NCI-H526 treated with DMSO at 0.1 percent for 48 hours (cell line): ENCODE measurements at regions not wholly inside any gene's neighbourhood (a gene's known extent, or its start where the extent isn't known, plus 50 kb on each side); places are given as distances from the start of the nearest gene placed in this dataset.
"Not testable (repeated sequence)": the region's sequence is repeated elsewhere in the genome, so short reads cannot be mapped to it uniquely, and the experiment has no call there.

Experiments
- DNase-seq: peaks from one replicate; lab custom pipeline; 2025; lab: John Stamatoyannopoulos, UW

DNA sequence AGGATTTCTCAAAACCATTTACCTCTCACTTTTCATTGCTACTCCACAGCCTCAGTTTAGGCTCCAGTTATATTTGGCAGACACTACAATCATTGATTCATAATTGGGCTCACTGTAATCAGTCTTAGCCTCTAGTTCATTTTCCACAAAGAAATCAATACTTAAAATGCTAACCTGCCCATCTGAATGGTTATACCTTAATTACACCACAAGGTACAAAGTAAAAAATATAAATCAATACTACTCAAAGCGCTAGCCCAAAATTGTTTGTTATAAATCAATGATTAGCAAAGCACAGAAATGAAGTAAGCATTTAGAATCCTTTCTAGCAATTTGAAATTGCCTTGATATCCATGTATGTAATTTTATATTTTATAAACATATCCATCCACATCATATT, 222.6 kb upstream of the NDST3 start:
- no peak for DNase-seq

- no peak for DNase-seq
These were observed 219.7 kb upstream of the NDST3 start for GRCh38 chr4:117814277-117815246.

DNA sequence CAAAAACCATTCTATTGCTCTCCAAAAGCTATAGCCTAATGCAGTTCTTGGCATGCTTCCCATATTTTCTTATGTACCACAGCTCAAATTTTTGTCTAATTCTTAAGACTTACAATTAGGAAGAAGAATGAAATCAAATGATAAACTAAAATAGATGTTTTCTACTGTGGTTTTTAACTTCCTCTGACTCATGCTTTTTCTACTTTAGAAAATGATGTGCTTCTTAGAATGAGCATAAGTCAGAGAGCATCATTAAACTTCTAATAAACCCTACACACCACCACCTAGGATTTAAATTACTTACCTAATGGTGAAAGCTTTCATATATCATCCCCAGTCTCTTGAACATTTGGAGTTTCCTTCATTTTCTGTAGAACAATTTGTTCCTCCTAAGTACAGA, 217.0 kb upstream of the NDST3 start:
- DNase-seq, result no peak

- no peak for DNase-seq
These were observed 212.5 kb upstream of the NDST3 start for GRCh38 chr4:117821834-117822233.

DNA sequence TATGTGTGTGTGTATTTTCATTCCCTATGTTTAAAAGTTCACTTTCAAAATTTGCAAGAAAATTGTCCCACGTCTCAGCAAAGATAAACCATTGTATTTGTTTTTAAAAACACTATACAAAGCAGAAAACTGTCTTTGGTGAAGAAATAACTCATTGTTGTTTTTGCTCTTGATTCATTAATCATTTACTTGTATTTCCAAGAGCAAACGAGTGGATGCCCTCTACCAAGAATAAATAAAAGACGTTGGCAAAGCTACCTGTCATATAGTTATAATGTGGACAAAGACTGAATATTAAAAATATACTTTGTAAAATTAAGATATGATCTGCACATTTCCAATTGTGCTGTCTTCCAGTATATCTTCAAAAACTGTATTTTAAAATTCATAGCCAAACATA, 210.9 kb upstream of the NDST3 start:
- no peak for DNase-seq

DNA sequence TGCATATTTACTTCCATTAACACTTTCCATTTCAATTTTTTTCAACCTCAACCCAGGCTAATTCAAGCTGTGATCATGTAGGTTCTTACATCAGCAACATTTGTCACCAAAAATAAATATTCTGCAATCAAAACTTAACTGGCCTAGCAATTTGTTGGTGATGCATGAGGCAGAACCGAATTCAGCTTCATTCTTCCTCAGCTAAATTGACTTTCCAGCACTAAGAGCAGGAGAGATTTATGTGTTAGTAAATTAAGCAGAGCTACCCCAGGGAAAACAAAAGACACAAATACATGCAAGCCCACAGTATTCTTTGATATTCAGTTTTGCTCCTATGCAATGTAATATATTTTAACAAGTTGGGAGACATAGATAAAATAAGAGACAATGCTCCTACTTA, 208.7 kb upstream of the NDST3 start:
- no peak for DNase-seq

DNA sequence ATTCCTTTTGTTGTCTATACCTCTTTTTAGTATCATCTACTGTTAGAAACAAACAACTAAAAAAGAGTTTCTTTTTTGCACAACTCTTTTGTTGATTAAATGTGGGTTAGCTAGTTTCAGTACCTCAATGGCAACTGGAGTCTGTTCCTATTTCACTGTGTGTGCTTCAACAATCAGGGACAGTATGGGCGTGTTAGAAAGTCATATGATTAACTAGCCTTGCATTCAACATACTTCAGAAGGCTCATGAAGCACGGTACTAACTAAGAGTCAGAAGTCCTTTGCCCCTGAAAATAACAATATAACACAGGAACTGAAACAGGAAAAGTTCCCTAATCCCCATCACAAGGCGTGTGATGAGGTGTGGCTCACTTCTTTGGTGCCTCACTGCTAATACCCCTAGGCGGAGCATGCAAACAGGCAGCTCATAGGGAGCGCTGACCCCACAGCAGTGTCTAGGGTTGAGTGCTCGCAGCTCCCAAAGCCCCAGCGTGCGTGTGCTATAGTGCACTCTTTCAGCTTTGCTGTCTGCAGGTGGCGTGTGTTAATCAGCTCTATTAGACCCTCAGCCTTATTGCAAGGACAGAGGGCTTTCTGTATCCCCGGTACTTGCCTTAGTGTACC, 203.1 kb upstream of the NDST3 start:
- DNase-seq, result no peak

DNA sequence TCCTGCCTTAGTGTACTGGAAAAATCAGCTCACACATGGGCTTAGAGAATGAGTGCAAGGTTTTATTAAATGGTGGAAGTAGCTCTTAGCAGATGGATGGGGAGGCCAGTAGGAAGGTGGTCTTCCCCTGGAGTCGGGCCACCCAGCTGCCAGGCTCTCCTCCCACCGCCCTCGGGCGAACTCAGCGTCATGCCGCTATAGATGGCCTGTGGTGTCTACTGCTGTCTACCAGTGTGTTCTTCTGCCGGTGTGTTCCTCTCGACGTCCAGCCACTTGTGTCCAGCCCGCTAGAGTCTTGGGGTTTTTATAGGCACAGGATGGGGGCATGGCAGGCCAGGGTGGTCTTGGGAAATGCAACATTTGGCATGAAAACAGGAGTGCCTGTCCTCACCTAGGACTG, 198.7 kb upstream of the NDST3 start:
- DNase-seq, result no peak

DNA sequence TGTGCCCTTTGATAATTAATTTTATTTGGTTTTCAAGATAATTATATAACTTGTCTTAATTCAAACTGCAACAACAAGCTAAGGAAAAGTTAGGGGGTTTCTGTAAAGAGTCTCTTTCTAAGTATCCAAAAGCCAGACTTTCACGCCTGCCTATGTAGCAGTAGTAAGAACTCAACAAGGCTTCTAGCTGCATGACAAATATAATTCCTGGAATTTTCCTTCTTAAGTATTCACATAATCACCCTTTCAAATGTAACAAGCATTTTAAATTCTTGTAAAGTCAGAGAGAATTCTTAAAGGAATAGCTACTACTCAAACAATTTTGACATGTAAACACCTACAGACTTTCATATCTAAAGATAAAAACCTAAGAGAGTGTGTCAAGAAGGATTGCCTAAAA, 189.7 kb upstream of the NDST3 start:
- DNase-seq, result no peak

DNA sequence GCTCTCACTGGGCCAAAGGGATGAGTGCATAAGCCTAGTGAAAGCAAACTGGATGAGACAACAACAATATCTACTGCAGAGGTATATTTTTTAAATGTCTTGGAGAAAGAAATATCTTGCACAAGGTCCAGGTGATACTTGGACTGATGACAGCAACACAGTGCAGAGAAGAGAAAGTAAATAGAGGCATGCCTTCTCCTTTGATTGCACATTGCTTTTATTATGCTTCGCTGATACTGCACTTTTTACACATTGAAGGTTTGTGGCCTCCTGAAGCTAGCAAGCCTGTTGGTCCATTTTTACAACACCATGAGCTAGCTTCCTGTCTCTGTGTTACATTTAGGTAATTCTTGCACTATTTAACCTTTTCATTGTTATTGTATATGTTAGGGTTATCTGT, 189.0 kb upstream of the NDST3 start:
- DNase-seq, result no peak

GRCh38 chr4:117847849-117848248, 186.4 kb upstream of the NDST3 start:
- DNase-seq, result no peak

GRCh38 chr4:117868201-117868600, 166.1 kb upstream of the NDST3 start:
- DNase-seq, result no peak

DNA sequence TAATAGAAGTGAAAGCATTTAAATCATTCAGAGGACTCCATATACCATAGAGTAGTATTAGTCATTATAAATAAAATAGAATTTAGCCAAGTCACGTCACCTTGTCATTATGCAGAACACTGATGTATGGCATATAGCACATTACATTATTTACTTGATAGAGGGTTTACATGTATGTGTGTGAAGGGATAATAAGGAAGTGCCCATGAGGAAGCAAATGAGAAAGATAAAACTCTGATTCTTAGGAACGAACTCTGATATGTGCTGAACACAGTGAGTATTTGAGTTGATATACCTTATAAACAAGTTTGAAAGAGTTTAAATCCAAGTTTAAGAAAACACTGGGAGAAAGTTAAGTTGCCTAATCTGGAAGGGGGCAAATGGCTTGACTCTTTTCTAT, 160.5 kb upstream of the NDST3 start:
- no peak for DNase-seq

GRCh38 chr4:117874216-117874615, 160.1 kb upstream of the NDST3 start:
- DNase-seq, result no peak

DNA sequence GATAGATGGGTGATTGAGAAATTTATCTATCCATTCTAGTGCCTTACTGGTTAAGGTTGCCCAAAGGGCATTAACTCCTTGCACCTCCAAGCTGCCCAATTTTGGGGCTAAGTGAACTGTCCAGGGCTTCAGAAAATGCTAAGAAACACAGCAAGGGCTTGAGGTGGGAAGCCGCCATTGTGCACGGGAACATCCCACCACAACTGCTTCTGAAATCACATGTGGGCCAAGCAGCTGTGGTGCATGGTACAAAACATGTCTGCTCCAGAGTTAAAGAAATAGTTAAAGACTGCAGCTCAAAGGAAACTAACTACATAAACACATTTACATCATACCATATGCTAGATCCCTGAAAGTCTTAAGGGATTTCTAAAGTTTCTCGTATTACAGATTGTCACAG, 144.3 kb upstream of the NDST3 start:
- no peak for DNase-seq

- no peak for DNase-seq
These were observed 141.1 kb upstream of the NDST3 start for GRCh38 chr4:117893207-117893606.

DNA sequence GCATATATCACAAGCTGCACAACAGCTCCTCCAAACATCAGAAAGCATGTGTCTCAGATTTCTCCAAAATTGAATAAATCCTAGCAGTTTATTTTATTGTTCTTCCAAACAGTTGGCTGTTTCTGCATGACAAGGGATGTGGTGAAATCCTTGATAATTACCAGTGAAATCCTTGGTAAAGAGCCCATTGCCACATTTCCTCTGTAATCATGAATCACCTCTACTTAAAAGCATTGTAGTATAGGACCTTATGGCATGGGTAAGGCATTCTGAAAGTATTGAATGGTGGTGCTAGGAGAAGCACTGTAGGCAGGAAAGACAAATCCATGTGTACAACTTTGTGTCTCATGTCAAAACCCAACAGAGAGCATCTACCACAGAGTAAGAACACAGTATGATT, 135.8 kb upstream of the NDST3 start:
- no peak for DNase-seq

GRCh38 chr4:117900832-117901231, 133.5 kb upstream of the NDST3 start:
- DNase-seq, result no peak

DNA sequence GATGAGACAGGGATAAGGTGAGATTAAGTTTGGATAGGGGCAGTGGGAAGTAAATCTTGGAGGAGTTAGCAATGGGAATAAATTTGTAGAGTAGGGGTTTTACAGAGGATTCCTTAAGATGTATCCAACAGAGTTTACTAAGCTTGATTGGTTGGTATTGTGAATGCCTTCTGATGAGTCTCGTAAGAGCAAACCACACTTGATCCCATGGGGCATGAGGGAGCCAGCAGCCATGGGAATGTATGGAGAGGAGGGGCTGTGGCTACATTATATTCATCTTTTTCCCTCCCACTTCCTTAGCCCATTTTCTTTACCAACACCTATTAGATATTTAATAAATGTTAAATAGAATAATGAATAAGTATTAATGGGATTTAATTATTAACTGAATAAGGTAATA, 126.6 kb upstream of the NDST3 start:
- no peak for DNase-seq

- DNase-seq, result peak; percentile 19
These were observed 125.7 kb upstream of the NDST3 start for GRCh38 chr4:117908306-117909207.

- DNase-seq, result no peak
These were observed 117.6 kb upstream of the NDST3 start for GRCh38 chr4:117916728-117917127.

DNA sequence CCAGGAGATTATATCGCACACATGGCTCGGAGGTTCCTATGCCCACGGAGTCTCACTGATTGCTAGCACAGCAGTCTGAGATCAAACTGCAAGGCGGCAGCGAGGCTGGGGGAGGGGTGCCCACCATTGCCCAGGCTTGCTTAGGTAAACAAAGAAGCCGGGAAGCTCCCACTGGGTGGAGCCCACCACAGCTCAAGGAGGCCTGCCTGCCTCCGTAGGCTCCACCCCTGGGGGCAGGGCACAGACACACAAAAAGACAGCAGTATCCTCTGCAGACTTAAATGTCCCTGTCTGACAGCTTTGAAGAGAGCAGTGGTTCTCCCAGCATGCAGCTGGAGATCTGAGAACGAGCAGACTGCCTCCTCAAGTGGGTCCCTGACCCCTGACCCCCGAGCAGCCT, 112.0 kb upstream of the NDST3 start:
- not testable (repeated sequence) for DNase-seq

DNA sequence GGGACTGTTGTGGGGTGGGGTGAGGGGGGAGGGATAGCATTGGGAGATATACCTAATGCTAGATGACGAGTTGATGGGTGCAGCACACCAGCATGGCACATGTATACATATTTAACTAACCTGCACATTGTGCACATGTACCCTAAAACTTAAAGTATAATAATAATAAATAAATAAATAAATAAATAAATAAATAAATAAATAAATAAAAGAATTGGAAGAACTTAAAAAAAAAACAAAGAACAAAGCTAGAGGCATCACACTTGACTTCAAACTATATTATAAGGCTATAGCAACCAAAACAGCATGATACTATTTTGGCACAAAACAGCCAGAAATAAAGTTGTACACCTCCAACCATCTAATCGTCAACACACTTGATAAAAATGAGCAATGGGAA, 106.5 kb upstream of the NDST3 start:
- not testable (repeated sequence) for DNase-seq
